Stimulated activated CD4-positive, alpha-beta T cell treated with anti-CD3 and anti-CD28 coated beads, Interleukin-15, amount 100 ng/mL, for 48 hours (primary cell): ENCODE measurements at regions not wholly inside any gene's neighbourhood (a gene's known extent, or its start where the extent isn't known, plus 50 kb on each side); places are given as distances from the start of the nearest gene placed in this dataset.

Source experiments
- DNase-seq, 2 donors: peaks; one replicate each; pipeline ENCODE4 v3.0.0-alpha.2; 2020; ENCODE audit warnings: low read depth in 2 of 2

- no peak for DNase-seq
Observed at GRCh38 chr7:18363751-18364380, 131.7 kb upstream of the HDAC9 start.

GRCh38 chr7:18364396-18364795, 131.2 kb upstream of the HDAC9 start:
- no peak for DNase-seq

GRCh38 chr7:18366394-18366793, 129.2 kb upstream of the HDAC9 start:
- DNase-seq, result no peak

GRCh38 chr7:18369011-18369410, 126.5 kb upstream of the HDAC9 start:
- no peak for DNase-seq

GRCh38 chr7:18370633-18371032, 124.9 kb upstream of the HDAC9 start:
- DNase-seq, result no peak

GRCh38 chr7:18378989-18379605, 116.5 kb upstream of the HDAC9 start:
- no peak for DNase-seq

- no peak for DNase-seq
Observed at GRCh38 chr7:18384491-18385143, 110.9 kb upstream of the HDAC9 start.

GRCh38 chr7:18386607-18387006, 108.9 kb upstream of the HDAC9 start:
- no peak for DNase-seq

- DNase-seq, result no peak
Observed at GRCh38 chr7:18387191-18387735, 108.3 kb upstream of the HDAC9 start.

- no peak for DNase-seq
Observed at GRCh38 chr7:18390535-18390907, 105.0 kb upstream of the HDAC9 start.

GRCh38 chr7:18393465-18394118, 102.0 kb upstream of the HDAC9 start:
- DNase-seq, result no peak

GRCh38 chr7:18395868-18396267, 99.7 kb upstream of the HDAC9 start:
- no peak for DNase-seq

- no peak for DNase-seq
Observed at GRCh38 chr7:18396953-18397352, 98.6 kb upstream of the HDAC9 start.

GRCh38 chr7:18399436-18400235, 95.9 kb upstream of the HDAC9 start:
- no peak for DNase-seq

GRCh38 chr7:18400275-18400674, 95.3 kb upstream of the HDAC9 start:
- no peak for DNase-seq

GRCh38 chr7:18400726-18401125, 94.8 kb upstream of the HDAC9 start:
- no peak for DNase-seq

- DNase-seq, result no peak
Observed at GRCh38 chr7:18401757-18402156, 93.8 kb upstream of the HDAC9 start.

- DNase-seq, result no peak
Observed at GRCh38 chr7:18402488-18403183, 92.9 kb upstream of the HDAC9 start.

GRCh38 chr7:18405726-18406125, 89.8 kb upstream of the HDAC9 start:
- DNase-seq, result no peak

GRCh38 chr7:18407385-18407784, 88.2 kb upstream of the HDAC9 start:
- no peak for DNase-seq

GRCh38 chr7:18408461-18408860, 87.1 kb upstream of the HDAC9 start:
- no peak for DNase-seq
